H1 (cell line): ENCODE measurements at regions not wholly inside any gene's neighbourhood (a gene's known extent, or its start where the extent isn't known, plus 50 kb on each side); places are given as distances from the start of the nearest gene placed in this dataset.

Experiments used
- CTCF ChIA-PET: fragments of 300-600 bp; sonication (Branson Sonifier 250); formaldehyde crosslinking; loops from one replicate; lab custom pipeline; 2021; ENCODE audit not compliant: partially characterized antibody; lab: Charles Lee
- POLR2A ChIA-PET: fragments of 300-600 bp; sonication (Branson Sonifier 250); formaldehyde crosslinking; loops from one replicate; lab custom pipeline; 2021; ENCODE audit warnings: inconsistent platforms; ENCODE audit not compliant: partially characterized antibody; lab: Charles Lee
- DNase-seq, 2 experiments: peaks; one replicate each; pipeline versions ENCODE4 v3.0.0 to v3.0.0-alpha.2; 2010 to 2022; ENCODE audit warnings: low spot score in 2 of 2, low read depth in 1 of 2, mixed read lengths in 1 of 2
- FAIRE-seq: peaks from 2 replicates; lab custom pipeline; 2011; peaks lifted over from hg19 to GRCh38; lab: Jason Lieb, UNC
- H2AFZ ChIP-seq: 2 replicates; pipeline ENCODE4 v1.8.1; 2012; ENCODE audit warnings: low read length, inconsistent platforms
- H2AK5ac ChIP-seq: 2 replicates; pipeline ENCODE4 v1.6.1; 2013; ENCODE audit warnings: low read depth, low read length
- H2BK120ac ChIP-seq: replicated peaks from 2 replicates; pipeline ENCODE3; 2013; ENCODE audit warnings: low read depth, low read length, inconsistent platforms
- H2BK12ac ChIP-seq: 2 replicates; pipeline ENCODE4 v1.6.1; 2013; ENCODE audit warnings: low read depth, low read length
- H2BK15ac ChIP-seq: 2 replicates; pipeline ENCODE4 v1.6.1; 2013; ENCODE audit warnings: low read length
- H2BK20ac ChIP-seq: 2 replicates; pipeline ENCODE4 v1.6.1; 2013; ENCODE audit warnings: low read length
- H2BK5ac ChIP-seq: 2 replicates; pipeline ENCODE4 v1.6.1; 2013; ENCODE audit warnings: low read depth, low read length
- H3K14ac ChIP-seq: 2 replicates; pipeline ENCODE4 v1.6.1; 2013; ENCODE audit warnings: inconsistent platforms; ENCODE audit not compliant: insufficient read length
- H3K18ac ChIP-seq: 2 replicates; pipeline ENCODE4 v1.6.1; 2013; ENCODE audit warnings: low read length; ENCODE audit errors: extremely low read depth
- H3K23ac ChIP-seq: 2 replicates; pipeline ENCODE4 v1.6.1; 2013; ENCODE audit warnings: inconsistent platforms; ENCODE audit not compliant: insufficient read length
- H3K23me2 ChIP-seq: 2 replicates; pipeline ENCODE4 v1.6.1; 2013; ENCODE audit warnings: low read depth, low read length
- H3K27ac ChIP-seq: 2 replicates; pipeline ENCODE4 v1.6.1; 2011; ENCODE audit warnings: low read depth, low read length, inconsistent platforms
- H3K27me3 ChIP-seq, 4 experiments: replicated peaks in 1 of 4; 1 replicate in 1 of 4; 2 replicates in 3 of 4; pipeline versions ENCODE4 v1.6.1 to v1.8.1; 2011 to 2013; ENCODE audit warnings: low read length in 3 of 4, mild to moderate bottlenecking in 3 of 4, inconsistent platforms in 2 of 4, mixed read lengths in 2 of 4, moderate library complexity in 1 of 4; ENCODE audit not compliant: control insufficient read depth in 3 of 4, insufficient read depth in 3 of 4; ENCODE audit errors: extremely low read depth in 1 of 4
- H3K36me3 ChIP-seq, 4 experiments: 2 replicates each; pipeline versions ENCODE4 v1.6.1 to v1.8.1; 2011 to 2013; ENCODE audit warnings: mild to moderate bottlenecking in 4 of 4, low read length in 3 of 4, moderate library complexity in 2 of 4, control low read depth in 1 of 4, inconsistent platforms in 1 of 4; ENCODE audit not compliant: insufficient read depth in 4 of 4, control insufficient read depth in 2 of 4
- H3K4ac ChIP-seq: replicated peaks from 2 replicates; pipeline ENCODE3; 2013; ENCODE audit warnings: low read length, low read depth, mixed read lengths, inconsistent platforms; ENCODE audit not compliant: insufficient read length
- H3K4me1 ChIP-seq, 4 experiments: replicated peaks in 1 of 4; 1 replicate in 1 of 4; 2 replicates in 3 of 4; pipeline versions ENCODE4 v1.6.1 to v1.8.1; 2011 to 2013; ENCODE audit warnings: low read length in 3 of 4, inconsistent platforms in 2 of 4, mixed read lengths in 1 of 4; ENCODE audit not compliant: insufficient read depth in 4 of 4, control insufficient read depth in 3 of 4
- H3K4me2 ChIP-seq, 2 experiments: 2 replicates each; pipeline versions ENCODE4 v1.6.1 to v1.8.1; 2011 to 2013; ENCODE audit warnings: low read depth in 2 of 2, low read length in 2 of 2, control low read depth in 1 of 2, inconsistent platforms in 1 of 2, mild to moderate bottlenecking in 1 of 2; ENCODE audit not compliant: insufficient read depth in 1 of 2
- H3K4me3 ChIP-seq, 4 experiments: fragments of 200-600, 300-600 bp in 1 of 4; sonication (generic), shearing (Covaris generic), sonication (Bioruptor Twin) in 1 of 4; 2 replicates each; pipeline versions ENCODE4 v1.5.1 to v1.8.1; 2011 to 2016; ENCODE audit warnings: low read length in 4 of 4, low read depth in 3 of 4, control low read depth in 2 of 4, inconsistent platforms in 2 of 4, mild to moderate bottlenecking in 2 of 4, mixed read lengths in 1 of 4, moderate library complexity in 1 of 4; ENCODE audit not compliant: insufficient read depth in 2 of 4; ENCODE audit errors: extremely low read depth in 1 of 4
- H3K56ac ChIP-seq: replicated peaks from 2 replicates; pipeline ENCODE3; 2013; ENCODE audit warnings: low read depth, mild to moderate bottlenecking, mixed read lengths, low read length, inconsistent platforms; ENCODE audit not compliant: insufficient read length
- H3K79me1 ChIP-seq: 2 replicates; pipeline ENCODE4 v1.6.1; 2013; ENCODE audit warnings: low read depth, low read length, control low read depth
- H3K79me2 ChIP-seq, 2 experiments: 2 replicates each; pipeline versions ENCODE4 v1.6.1 to v1.8.1; 2012 to 2013; ENCODE audit warnings: low read length in 2 of 2, mild to moderate bottlenecking in 2 of 2, inconsistent platforms in 1 of 2; ENCODE audit not compliant: insufficient read depth in 2 of 2, control insufficient read depth in 1 of 2
- H3K9ac ChIP-seq, 4 experiments: replicated peaks in 1 of 4; 1 replicate in 1 of 4; 2 replicates in 3 of 4; pipeline versions ENCODE4 v1.6.1 to v1.8.1; 2011 to 2013; ENCODE audit warnings: low read depth in 3 of 4, low read length in 3 of 4, control low read depth in 2 of 4, mild to moderate bottlenecking in 2 of 4, moderate library complexity in 2 of 4, inconsistent platforms in 1 of 4; ENCODE audit errors: extremely low read depth in 1 of 4
- H3K9me3 ChIP-seq, 2 experiments: 2 replicates each; pipeline versions ENCODE4 v1.6.1 to v1.8.1; 2012 to 2013; ENCODE audit warnings: mild to moderate bottlenecking in 2 of 2, moderate library complexity in 2 of 2, control low read depth in 1 of 2, inconsistent platforms in 1 of 2, low read depth in 1 of 2, low read length in 1 of 2, mixed read lengths in 1 of 2; ENCODE audit not compliant: insufficient read depth in 2 of 2
- H4K20me1 ChIP-seq, 2 experiments: replicated peaks in 1 of 2; 2 replicates each; pipeline versions ENCODE3 to v1.8.1; 2011 to 2013; ENCODE audit warnings: inconsistent platforms in 2 of 2, low read length in 2 of 2, mild to moderate bottlenecking in 1 of 2; ENCODE audit not compliant: insufficient read depth in 2 of 2, control insufficient read depth in 1 of 2
- H4K5ac ChIP-seq: 2 replicates; pipeline ENCODE4 v1.6.1; 2013; ENCODE audit warnings: low read length, low read depth, mixed read lengths, inconsistent platforms; ENCODE audit not compliant: insufficient read length
- H4K8ac ChIP-seq: 2 replicates; pipeline ENCODE4 v1.8.0; 2013; ENCODE audit warnings: mild to moderate bottlenecking, moderate library complexity, low read length, inconsistent platforms; ENCODE audit not compliant: insufficient read depth; ENCODE audit errors: extremely low read depth
- H4K91ac ChIP-seq: replicated peaks from 2 replicates; pipeline ENCODE3; 2013; ENCODE audit warnings: low read length, mixed read lengths, inconsistent platforms; ENCODE audit not compliant: insufficient read length
- GABPA ChIP-seq: IDR thresholded peaks from 2 replicates; pipeline ENCODE4 v1.6.1; 2011; ENCODE audit warnings: mild to moderate bottlenecking, low read length, moderate library complexity, borderline replicate concordance; ENCODE audit not compliant: insufficient read depth
- JUN ChIP-seq: IDR thresholded peaks from 2 replicates; pipeline ENCODE4 v1.6.1; 2011; ENCODE audit warnings: low read depth, mild to moderate bottlenecking, improper control_type of control experiment, low read length
- RFX5 ChIP-seq: IDR thresholded peaks from 2 replicates; pipeline ENCODE4 v1.6.1; 2011; ENCODE audit warnings: low read depth, low read length, improper control_type of control experiment, borderline replicate concordance
- SP1 ChIP-seq: IDR thresholded peaks from 2 replicates; pipeline ENCODE4 v1.6.1; 2011; ENCODE audit warnings: low read depth, low read length
- TAF1 ChIP-seq: IDR thresholded peaks from 2 replicates; pipeline ENCODE4 v1.6.1; 2011; ENCODE audit warnings: mild to moderate bottlenecking, low read depth, low read length
- WGBS, 2 experiments: shearing (Covaris generic) in 1 of 2; methylation state at CpG; one replicate each; pipeline versions ENCODE4 v1.1.6 to v1.1.7; 2013 to 2015; ENCODE audit warnings: low lambda C conversion rate in 2 of 2, mixed read lengths in 2 of 2, inconsistent platforms in 1 of 2, low coverage in 1 of 2, missing lambda C conversion rate in 1 of 2; ENCODE audit not compliant: insufficient replicate concordance in 2 of 2, insufficient coverage in 1 of 2, insufficient read length in 1 of 2; ENCODE audit errors: extremely low coverage in 1 of 2, missing lambda C conversion rate in 1 of 2; 5-methylcytosine and 5-hydroxymethylcytosine counted together

DNA sequence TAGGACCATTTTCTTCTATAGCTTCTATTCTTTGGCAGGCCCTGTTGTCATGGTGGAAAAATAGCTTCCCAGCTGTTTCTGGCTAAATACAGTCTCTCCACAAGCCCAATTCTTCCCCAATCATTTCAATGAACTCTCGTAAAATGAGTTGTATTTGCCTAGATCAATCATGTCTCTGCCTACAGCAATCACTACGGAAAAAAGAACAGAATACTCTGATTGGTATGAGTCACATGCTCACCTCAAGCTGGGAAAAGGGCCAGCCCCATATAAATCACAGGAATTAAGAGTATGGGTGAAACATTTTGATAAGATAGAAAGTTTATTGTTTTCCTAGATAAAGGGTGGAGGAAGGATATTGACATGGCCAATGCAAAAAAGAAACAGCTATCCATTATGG, 711.4 kb downstream of the EFNA5 start:
- H3K56ac ChIP-seq: no peak overlapping the region
- H3K27me3 ChIP-seq: no peaks in the 10 kb centered on the region
- no peak overlapping the region for H3K4me3 ChIP-seq
- no peak overlapping the region for H2BK5ac ChIP-seq
- no peak overlapping the region for H3K23ac ChIP-seq
- no peak overlapping the region for H3K4ac ChIP-seq
- no peak overlapping the region for H2BK12ac ChIP-seq
- TF ChIP-seq GABPA (no peak), JUN (no peak), RFX5 (no peak), SP1 (no peak), TAF1 (no peak)
- H3K79me2 ChIP-seq: no peaks in the 10 kb centered on the region
- no peak overlapping the region for H2BK15ac ChIP-seq
- H3K9me3 ChIP-seq: no peaks in the 10 kb centered on the region
- H2AK5ac ChIP-seq: no peak overlapping the region
- H4K91ac ChIP-seq: no peak overlapping the region
- H4K5ac ChIP-seq: no peak overlapping the region
- H3K79me1 ChIP-seq: no peaks in the 10 kb centered on the region
- ChIA-PET POLR2A (interaction anchor here (0.8 to 1.7 kb wide), 3 partner anchors 9 to 33 kb away, joined by 3 to 5 read pairs (median 5); no protein-coding TSS in a partner anchor), CTCF (interaction anchor here (0.8 kb wide), 1 partner anchor 145 kb away, joined by 3 read pairs; no protein-coding TSS in a partner anchor)
- DNase-seq (no peak), FAIRE-seq (no peak)
- H3K36me3 ChIP-seq: no peaks in the 10 kb centered on the region; a peak in 2 of 8 replicates
- H2BK20ac ChIP-seq: no peak overlapping the region
- no peaks in the 10 kb centered on the region for H4K20me1 ChIP-seq
- no peak overlapping the region for H3K27ac ChIP-seq
- H3K4me2 ChIP-seq: no peak overlapping the region
- H2AFZ ChIP-seq: no peak overlapping the region
- no peak overlapping the region for H4K8ac ChIP-seq
- no peak overlapping the region for H2BK120ac ChIP-seq
- no peak overlapping the region for H3K14ac ChIP-seq
- 90% methylated on average over 2 of the region's 2 CpGs; no CpG with 5 or more reads in 1 of the 2 experiments for WGBS, 2 experiments
- no peak overlapping the region for H3K9ac ChIP-seq
- no peak overlapping the region for H3K18ac ChIP-seq
- H3K23me2 ChIP-seq: no peaks in the 10 kb centered on the region
- no peaks in the 10 kb centered on the region for H3K4me1 ChIP-seq
